ENCODE measurements at regions not wholly inside any gene's neighbourhood (a gene's known extent, or its start where the extent isn't known, plus 50 kb on each side); places are given as distances from the start of the nearest gene placed in this dataset.

DNA sequence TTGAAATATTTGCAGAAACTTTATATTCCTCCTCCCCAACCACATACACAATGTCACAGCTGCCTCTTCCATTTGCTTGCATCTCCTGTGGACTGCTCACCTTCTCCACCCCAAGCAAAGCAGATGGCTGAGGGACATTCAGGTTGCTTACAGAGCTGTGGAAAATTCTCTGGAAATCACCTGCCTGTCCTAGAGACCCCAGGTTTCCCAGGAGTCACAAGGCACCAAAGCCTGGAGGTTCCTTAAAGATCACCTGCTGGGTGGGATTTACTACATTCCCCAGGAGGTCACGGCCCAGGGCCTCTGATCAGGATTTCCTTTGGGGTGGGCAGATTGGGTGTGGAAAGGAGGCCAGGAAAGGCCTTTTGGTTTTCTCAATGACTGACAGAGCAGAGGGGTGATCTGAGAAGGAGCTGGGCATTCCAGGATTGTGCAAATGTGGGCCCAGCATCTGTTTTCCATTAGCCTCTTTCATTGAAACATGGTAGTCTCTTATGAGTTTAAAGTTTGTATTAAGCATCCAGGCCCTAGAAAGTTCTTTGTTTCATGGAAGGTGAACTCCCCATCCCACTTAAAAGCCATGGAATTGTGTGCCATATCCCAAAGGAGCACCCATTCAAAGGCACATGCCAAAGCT lies 410.7 kb upstream of the TNP1 start:
- H3K4me3 ChIP-seq (replicated peaks; ENCODE audit: low read depth, low read length), result no peak overlapping the region
- TF ChIP-seq CTCF (IDR thresholded peaks at IDR 0.05; ENCODE audit: low read length, missing control alignments), result no peak
- no peak for DNase-seq (ENCODE audit: low read depth)

- no peak for DNase-seq (ENCODE audit: low read depth)
- no peak for TF ChIP-seq CTCF (IDR thresholded peaks at IDR 0.05; ENCODE audit: low read length, missing control alignments)
- no peak overlapping the region for H3K4me3 ChIP-seq (replicated peaks; ENCODE audit: low read depth, low read length)
Observed at GRCh38 chr2:217269701-217270484, 410.0 kb upstream of the TNP1 start.

- no peak for DNase-seq (ENCODE audit: low read depth)
- no peak for TF ChIP-seq CTCF (IDR thresholded peaks at IDR 0.05; ENCODE audit: low read length, missing control alignments)
- no peak overlapping the region for H3K4me3 ChIP-seq (replicated peaks; ENCODE audit: low read depth, low read length)
Observed at GRCh38 chr2:217268978-217269377, 409.1 kb upstream of the TNP1 start.

DNA sequence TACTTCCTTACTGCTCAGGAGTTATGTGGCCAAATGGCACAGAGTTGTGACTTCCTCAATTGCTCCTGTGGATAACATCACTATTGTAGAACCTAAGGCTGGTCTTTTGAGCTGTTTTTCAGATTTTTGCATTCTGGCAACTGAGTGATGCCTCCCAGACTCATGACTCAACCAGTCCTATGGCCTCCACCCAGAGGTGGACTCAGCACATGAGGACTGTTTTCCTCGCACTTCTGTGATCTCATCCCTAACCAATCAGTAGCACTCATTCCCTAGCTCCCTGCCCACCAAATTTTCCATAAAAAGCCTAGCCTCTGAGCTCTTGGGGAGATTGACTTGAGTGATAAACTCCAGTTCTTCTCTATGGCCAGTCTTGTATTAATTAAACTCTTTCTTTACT lies 407.9 kb upstream of the TNP1 start:
- no peak overlapping the region for H3K4me3 ChIP-seq (replicated peaks; ENCODE audit: low read depth, low read length)
- no peak for DNase-seq (ENCODE audit: low read depth)
- TF ChIP-seq CTCF (IDR thresholded peaks at IDR 0.05; ENCODE audit: low read length, missing control alignments), result no peak

DNA sequence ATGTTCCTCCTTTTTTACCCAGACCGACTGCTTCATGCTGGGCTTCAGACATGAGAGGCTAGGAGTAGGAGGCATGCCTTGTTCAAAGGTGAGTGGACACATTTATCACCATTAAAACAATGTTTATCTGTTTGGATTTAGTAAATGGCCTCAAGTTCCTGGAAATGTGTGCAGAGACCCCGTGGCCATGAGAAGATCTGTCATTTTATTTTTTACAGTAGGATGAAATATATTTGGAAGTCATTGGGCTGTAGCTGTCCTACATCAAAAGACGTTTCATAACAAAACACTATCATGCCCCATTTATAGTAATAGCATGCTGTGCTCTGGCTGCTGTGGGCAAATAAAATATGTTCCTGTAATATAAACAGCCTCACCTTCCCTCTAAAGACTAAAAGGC lies 403.9 kb upstream of the TNP1 start:
- no peak for TF ChIP-seq CTCF (IDR thresholded peaks at IDR 0.05; ENCODE audit: low read length, missing control alignments)
- H3K4me3 ChIP-seq (replicated peaks; ENCODE audit: low read depth, low read length), result no peak overlapping the region
- DNase-seq (ENCODE audit: low read depth), result no peak

GRCh38 chr2:217262911-217263310 lies 403.0 kb upstream of the TNP1 start:
- no peak for DNase-seq (ENCODE audit: low read depth)
- no peak overlapping the region for H3K4me3 ChIP-seq (replicated peaks; ENCODE audit: low read depth, low read length)

More at GRCh38 chr2:217262911-217263310, 403.0 kb upstream of the TNP1 start:
- no peak for TF ChIP-seq CTCF (IDR thresholded peaks at IDR 0.05; ENCODE audit: low read length, missing control alignments)

Measured in fibroblast of pulmonary artery (primary cell).